Left lung (tissue), 4 donors: ENCODE measurements at regions not wholly inside any gene's neighbourhood (a gene's known extent, or its start where the extent isn't known, plus 50 kb on each side); places are given as distances from the start of the nearest gene placed in this dataset.

ENCODE experiments used
- ATAC-seq: fragments of 200-7000 bp; cut with Tn5 transposase; one replicate; pipeline ENCODE4 v1.9.1; 2020; ENCODE audit warnings: moderate library complexity
- DNase-seq, 4 donors: peaks; one replicate each; pipeline ENCODE4 v3.0.0-alpha.2; 2013 to 2020
- H3K27ac ChIP-seq, 2 donors: fragments of 200-600 bp; sonication (generic) in 1 of 2; one replicate each; pipeline versions ENCODE4 v1.5.0 to v1.8.0; 2020 to 2021
- H3K27me3 ChIP-seq, 2 donors: fragments of 200-600 bp; sonication (generic) in 1 of 2; one replicate each; pipeline versions ENCODE4 v1.5.0 to v1.8.0; 2020 to 2021
- H3K36me3 ChIP-seq, 2 donors: fragments of 200-600 bp; sonication (generic) in 1 of 2; one replicate each; pipeline versions ENCODE4 v1.5.0 to v1.8.0; 2020 to 2021
- H3K4me1 ChIP-seq, 2 donors: fragments of 200-600 bp; one replicate each; pipeline ENCODE4 v1.8.0; 2021
- H3K4me3 ChIP-seq, 2 donors: fragments of 200-600 bp; sonication (generic) in 1 of 2; one replicate each; pipeline versions ENCODE4 v1.5.0 to v1.8.0; 2020 to 2021; ENCODE audit warnings: mild to moderate bottlenecking in 1 of 2
- H3K9me3 ChIP-seq, 2 donors: fragments of 200-600 bp; sonication (generic) in 1 of 2; one replicate each; pipeline versions ENCODE4 v1.5.0 to v1.8.0; 2020 to 2021
- CTCF ChIP-seq, 2 donors: fragments of 200-600 bp; sonication (generic) in 1 of 2; IDR thresholded peaks; one replicate each; pipeline versions ENCODE4 v1.5.0 to v1.8.0; 2021; ENCODE audit warnings: antibody characterized with exemption in 2 of 2
- intact Hi-C, 2 donors: fragments of 100-400 bp; cut with DNase I; formaldehyde crosslinking; loops; one replicate each; pipeline versions ENCODE4 v1.11.2 to v1.14.2; 2022
- donor health status: DM: no; HTN: yes; CAD: no.
- donor health status: DM: no; HTN: no; CAD: no.

- H3K4me3 ChIP-seq: no peak overlapping the region
- peak in 1 of 4 donors; percentile 13 for DNase-seq
- TF ChIP-seq CTCF (IDR thresholded peaks at IDR 0.05): no peak
- H3K4me1 ChIP-seq: no peaks in the 10 kb centered on the region
- intact Hi-C loops: no loop called here
- peaks cover 0 to 2% of the 10 kb centered on the region in 2 donors for H3K9me3 ChIP-seq
- H3K27ac ChIP-seq: no peak overlapping the region
- ATAC-seq: no peak
- no peaks in the 10 kb centered on the region for H3K36me3 ChIP-seq
- no peaks in the 10 kb centered on the region for H3K27me3 ChIP-seq
Measured at GRCh38 chr3:161950318-161950868, 453.8 kb downstream of the OTOL1 start.

GRCh38 chr3:161957467-161957866 lies 460.9 kb downstream of the OTOL1 start:
- ATAC-seq (no peak), DNase-seq (no peak)
- Histone ChIP-seq H3K27ac (no peak overlapping the region), H3K27me3 (no peaks in the 10 kb centered on the region), H3K9me3 (no peaks in the 10 kb centered on the region), H3K36me3 (no peaks in the 10 kb centered on the region), H3K4me1 (no peaks in the 10 kb centered on the region), H3K4me3 (no peak overlapping the region)
- TF ChIP-seq CTCF (IDR thresholded peaks at IDR 0.05): no peak
- intact Hi-C loops: no loop called here

GRCh38 chr3:161964857-161965256 lies 468.2 kb downstream of the OTOL1 start:
- intact Hi-C loops: no loop called here
- DNase-seq: no peak
- TF ChIP-seq CTCF (IDR thresholded peaks at IDR 0.05): no peak
- Histone ChIP-seq H3K27me3 (no peaks in the 10 kb centered on the region), H3K9me3 (no peaks in the 10 kb centered on the region), H3K27ac (no peak overlapping the region), H3K36me3 (no peaks in the 10 kb centered on the region), H3K4me1 (no peaks in the 10 kb centered on the region), H3K4me3 (no peak overlapping the region)
- ATAC-seq: no peak

- intact Hi-C loops: no loop called here
- H3K9me3 ChIP-seq: peaks cover 0 to 5% of the 10 kb centered on the region in 2 donors
- H3K27ac ChIP-seq: no peak overlapping the region
- DNase-seq (peak in 1 of 4 donors; percentile 10), ATAC-seq (peak; percentile 18)
- no peak for TF ChIP-seq CTCF (IDR thresholded peaks at IDR 0.05)
- H3K4me1 ChIP-seq: no peaks in the 10 kb centered on the region
- H3K27me3 ChIP-seq: no peaks in the 10 kb centered on the region
- no peak overlapping the region for H3K4me3 ChIP-seq
- H3K36me3 ChIP-seq: no peaks in the 10 kb centered on the region
Measured at GRCh38 chr3:161969867-161970266, 473.3 kb downstream of the OTOL1 start.

- intact Hi-C loops: no loop called here
- H3K4me1 ChIP-seq: no peaks in the 10 kb centered on the region
- H3K4me3 ChIP-seq: no peak overlapping the region
- DNase-seq (no peak), ATAC-seq (no peak)
- no peaks in the 10 kb centered on the region for H3K27me3 ChIP-seq
- H3K27ac ChIP-seq: no peak overlapping the region
- no peaks in the 10 kb centered on the region for H3K36me3 ChIP-seq
- H3K9me3 ChIP-seq: peaks cover 0 to 8% of the 10 kb centered on the region in 2 donors
- TF ChIP-seq CTCF (IDR thresholded peaks at IDR 0.05): no peak
Measured at GRCh38 chr3:161975201-161975600, 478.6 kb downstream of the OTOL1 start.
